H9 (cell line): ENCODE measurements at regions not wholly inside any gene's neighbourhood (a gene's known extent, or its start where the extent isn't known, plus 50 kb on each side); places are given as distances from the start of the nearest gene placed in this dataset.

Source experiments
- DNase-seq: peaks from one replicate; pipeline ENCODE4 v3.0.0-alpha.2; 2017
- H2AFZ ChIP-seq: one replicate; pipeline ENCODE4 v1.6.1; 2013; ENCODE audit warnings: mild to moderate bottlenecking, low read length, control low read depth, moderate library complexity
- H2AK5ac ChIP-seq: 2 replicates; pipeline ENCODE4 v1.6.1; 2013; ENCODE audit warnings: low read length, control low read depth, mixed read lengths; ENCODE audit not compliant: insufficient read length
- H2BK120ac ChIP-seq: one replicate; pipeline ENCODE4 v1.6.1; 2013; ENCODE audit warnings: low read depth, mild to moderate bottlenecking, low read length, control low read depth, inconsistent platforms; ENCODE audit not compliant: poor library complexity, severe bottlenecking
- H2BK12ac ChIP-seq: 2 replicates; pipeline ENCODE4 v1.6.1; 2013; ENCODE audit warnings: low read length, control low read depth, mixed read lengths, low read depth; ENCODE audit not compliant: insufficient read length
- H2BK15ac ChIP-seq: 2 replicates; pipeline ENCODE4 v1.6.1; 2013; ENCODE audit warnings: low read depth, low read length, control low read depth
- H2BK20ac ChIP-seq: one replicate; pipeline ENCODE4 v1.6.1; 2013; ENCODE audit warnings: low read depth, mild to moderate bottlenecking, low read length, control low read depth, inconsistent platforms; ENCODE audit not compliant: poor library complexity, severe bottlenecking
- H2BK5ac ChIP-seq: 2 replicates; pipeline ENCODE4 v1.6.1; 2013; ENCODE audit warnings: low read length, control low read depth, mixed read lengths; ENCODE audit not compliant: insufficient read length
- H3K14ac ChIP-seq: 2 replicates; pipeline ENCODE4 v1.6.1; 2013; ENCODE audit warnings: low read length, control low read depth; ENCODE audit not compliant: insufficient read depth
- H3K18ac ChIP-seq: 2 replicates; pipeline ENCODE4 v1.6.1; 2013; ENCODE audit warnings: low read depth, mild to moderate bottlenecking, mixed read lengths, low read length, control low read depth; ENCODE audit not compliant: insufficient read length
- H3K23ac ChIP-seq: 2 replicates; pipeline ENCODE4 v1.6.1; 2013; ENCODE audit warnings: low read length, control low read depth, mixed read lengths, low read depth; ENCODE audit not compliant: insufficient read length
- H3K23me2 ChIP-seq: 2 replicates; pipeline ENCODE4 v1.6.1; 2013; ENCODE audit warnings: low read depth, mild to moderate bottlenecking, mixed read lengths, low read length, control low read depth; ENCODE audit not compliant: insufficient read length, poor library complexity, severe bottlenecking
- H3K27ac ChIP-seq: 2 replicates; pipeline ENCODE4 v1.5.1; 2013; ENCODE audit warnings: low read length, control low read depth, mixed read lengths, low read depth; ENCODE audit not compliant: insufficient read length
- H3K27me3 ChIP-seq: 2 replicates; pipeline ENCODE4 v1.6.1; 2013; ENCODE audit warnings: low read length, control low read depth, inconsistent platforms; ENCODE audit not compliant: insufficient read depth
- H3K4ac ChIP-seq: 2 replicates; pipeline ENCODE4 v1.6.1; 2013; ENCODE audit warnings: low read depth, mild to moderate bottlenecking, control low read depth, inconsistent platforms, low read length, moderate library complexity
- H3K4me1 ChIP-seq: 2 replicates; pipeline ENCODE4 v1.6.1; 2013; ENCODE audit warnings: low read length, control low read depth, inconsistent platforms; ENCODE audit not compliant: insufficient read depth
- H3K4me2 ChIP-seq: 2 replicates; pipeline ENCODE4 v1.6.1; 2013; ENCODE audit warnings: low read length, control low read depth, mixed read lengths; ENCODE audit not compliant: insufficient read length, insufficient read depth
- H3K56ac ChIP-seq: 2 replicates; pipeline ENCODE4 v1.6.1; 2013; ENCODE audit warnings: low read depth, mild to moderate bottlenecking, mixed read lengths, low read length, control low read depth; ENCODE audit not compliant: insufficient read length
- H3K79me1 ChIP-seq: 2 replicates; pipeline ENCODE4 v1.6.1; 2013; ENCODE audit warnings: low read depth, mild to moderate bottlenecking, moderate library complexity, low read length, control low read depth, inconsistent platforms; ENCODE audit not compliant: insufficient read depth, poor library complexity, severe bottlenecking
- H3K79me2 ChIP-seq: 2 replicates; pipeline ENCODE4 v1.6.1; 2013; ENCODE audit warnings: low read length, control low read depth, inconsistent platforms; ENCODE audit not compliant: insufficient read depth
- H3K9ac ChIP-seq: 2 replicates; pipeline ENCODE4 v1.6.1; 2013; ENCODE audit warnings: low read length, control low read depth, mixed read lengths; ENCODE audit not compliant: insufficient read length; ENCODE audit errors: extremely low read depth
- H3K9me3 ChIP-seq: one replicate; pipeline ENCODE4 v1.6.1; 2013; ENCODE audit warnings: low read depth, low read length, inconsistent platforms; ENCODE audit not compliant: control insufficient read depth
- H3T11ph ChIP-seq: one replicate; pipeline ENCODE4 v1.6.1; 2013; ENCODE audit warnings: mild to moderate bottlenecking, low read length, control low read depth, inconsistent platforms
- H4K20me1 ChIP-seq: one replicate; pipeline ENCODE4 v1.6.1; 2013; ENCODE audit not compliant: control insufficient read depth, insufficient read length, insufficient read depth
- H4K5ac ChIP-seq: 2 replicates; pipeline ENCODE4 v1.6.1; 2013; ENCODE audit warnings: low read depth, mild to moderate bottlenecking, mixed read lengths, low read length, control low read depth; ENCODE audit not compliant: insufficient read length
- H4K8ac ChIP-seq: replicated peaks from 2 replicates; pipeline ENCODE4 v1.6.1; 2013; ENCODE audit warnings: low read length, control low read depth, mixed read lengths, low read depth; ENCODE audit not compliant: insufficient read length
- H4K91ac ChIP-seq: 2 replicates; pipeline ENCODE4 v1.6.1; 2013; ENCODE audit warnings: low read depth, mild to moderate bottlenecking, moderate library complexity, mixed read lengths, low read length, control low read depth; ENCODE audit not compliant: insufficient read length
- H3K27ac Mint-ChIP-seq, 3 experiments: 2 replicates in 2 of 3; 3 replicates in 1 of 3; pipeline ENCODE4 v1.8.0; 2020 to 2021; ENCODE audit warnings: mixed read lengths in 3 of 3, mild to moderate bottlenecking in 1 of 3, moderate library complexity in 1 of 3
- H3K27me3 Mint-ChIP-seq: 2 replicates; pipeline ENCODE4 v1.8.0; 2021; ENCODE audit warnings: low read depth, mild to moderate bottlenecking, moderate library complexity, mixed read lengths
- H3K36me3 Mint-ChIP-seq, 3 experiments: 2 replicates in 2 of 3; 3 replicates in 1 of 3; pipeline ENCODE4 v1.8.0; 2020 to 2021; ENCODE audit warnings: low read depth in 3 of 3, mixed read lengths in 3 of 3; ENCODE audit not compliant: insufficient read depth in 1 of 3
- H3K4me1 Mint-ChIP-seq, 2 experiments: 2 replicates each; pipeline ENCODE4 v1.8.0; 2020; ENCODE audit warnings: mixed read lengths in 2 of 2
- H3K4me3 Mint-ChIP-seq, 2 experiments: 2 replicates in 1 of 2; 3 replicates in 1 of 2; pipeline ENCODE4 v1.8.0; 2020 to 2021; ENCODE audit warnings: mild to moderate bottlenecking in 2 of 2, mixed read lengths in 2 of 2, moderate library complexity in 1 of 2
- H3K9me3 Mint-ChIP-seq, 2 experiments: 2 replicates in 1 of 2; 3 replicates in 1 of 2; pipeline ENCODE4 v1.8.0; 2020; ENCODE audit warnings: mild to moderate bottlenecking in 2 of 2, mixed read lengths in 2 of 2, moderate library complexity in 1 of 2
- WGBS: extraction: QIAGEN DNeasy Blood & Tissue Kit; methylation state at CpG from one replicate; pipeline ENCODE4 v1.1.7; 2013; ENCODE audit warnings: missing lambda C conversion rate, low lambda C conversion rate, mixed read lengths; ENCODE audit not compliant: insufficient read length; ENCODE audit errors: extremely low coverage; 5-methylcytosine and 5-hydroxymethylcytosine counted together
- TF ChIP-seq, protein P1 (sequence below): fragments of 200-600 bp; sonication (generic); conservative IDR thresholded peaks from 3 replicates; pipeline ENCODE4 v1.8.0; 2021; ENCODE audit warnings: antibody characterized with exemption, mild to moderate bottlenecking

DNA sequence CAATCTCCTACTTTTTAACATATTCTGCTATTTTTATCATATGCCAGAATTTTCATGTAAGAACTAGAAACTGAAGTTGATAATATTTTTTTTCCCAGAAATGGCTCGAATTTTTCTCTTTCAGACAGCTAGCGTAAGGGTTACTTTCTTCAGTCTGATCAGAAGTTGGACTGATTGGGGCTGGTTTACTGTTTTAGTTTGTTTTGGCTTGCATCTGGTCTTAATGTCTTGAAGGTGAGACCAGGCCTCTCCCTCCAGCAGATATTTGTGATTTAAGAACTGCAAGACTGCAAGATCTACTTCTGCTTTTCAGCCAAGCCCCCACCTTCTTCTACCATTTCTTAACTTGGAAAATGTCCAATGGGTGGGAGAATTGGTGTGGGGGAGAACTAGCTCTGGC lies 266.4 kb downstream of the HAPSTR1 start:
- Mint-ChIP-seq H3K4me3 (no peak overlapping the region), H3K36me3 (peaks cover 7 to 28% (median 13%) of the 10 kb centered on the region in 3 experiments; a peak in 6 of 7 replicates), H3K27me3 (no peaks in the 10 kb centered on the region), H3K4me1 (no peaks in the 10 kb centered on the region), H3K9me3 (peaks cover 29 to 35% of the 10 kb centered on the region in 2 experiments), H3K27ac (no peak overlapping the region)
- Histone ChIP-seq H3K4me1 (no peaks in the 10 kb centered on the region), H2BK12ac (no peak overlapping the region), H3K56ac (no peak overlapping the region), H2AFZ (no peak overlapping the region), H4K5ac (no peak overlapping the region), H3K27ac (no peak overlapping the region), H3T11ph (no peak overlapping the region), H4K20me1 (no peaks in the 10 kb centered on the region), H3K4ac (no peak overlapping the region), H2BK5ac (no peak overlapping the region), H2AK5ac (no peak overlapping the region), H2BK15ac (no peak overlapping the region), H4K8ac (no peak overlapping the region), H3K27me3 (no peaks in the 10 kb centered on the region), H3K14ac (no peak overlapping the region), H4K91ac (no peak overlapping the region), H3K23ac (no peak overlapping the region), H2BK20ac (no peak overlapping the region), H3K4me2 (no peak overlapping the region), H3K9me3 (no peaks in the 10 kb centered on the region), H3K18ac (no peak overlapping the region), H3K23me2 (no peaks in the 10 kb centered on the region), H2BK120ac (no peak overlapping the region), H3K9ac (no peak overlapping the region), H3K79me1 (no peaks in the 10 kb centered on the region), H3K79me2 (no peaks in the 10 kb centered on the region)
- TF ChIP-seq, protein P1, sequence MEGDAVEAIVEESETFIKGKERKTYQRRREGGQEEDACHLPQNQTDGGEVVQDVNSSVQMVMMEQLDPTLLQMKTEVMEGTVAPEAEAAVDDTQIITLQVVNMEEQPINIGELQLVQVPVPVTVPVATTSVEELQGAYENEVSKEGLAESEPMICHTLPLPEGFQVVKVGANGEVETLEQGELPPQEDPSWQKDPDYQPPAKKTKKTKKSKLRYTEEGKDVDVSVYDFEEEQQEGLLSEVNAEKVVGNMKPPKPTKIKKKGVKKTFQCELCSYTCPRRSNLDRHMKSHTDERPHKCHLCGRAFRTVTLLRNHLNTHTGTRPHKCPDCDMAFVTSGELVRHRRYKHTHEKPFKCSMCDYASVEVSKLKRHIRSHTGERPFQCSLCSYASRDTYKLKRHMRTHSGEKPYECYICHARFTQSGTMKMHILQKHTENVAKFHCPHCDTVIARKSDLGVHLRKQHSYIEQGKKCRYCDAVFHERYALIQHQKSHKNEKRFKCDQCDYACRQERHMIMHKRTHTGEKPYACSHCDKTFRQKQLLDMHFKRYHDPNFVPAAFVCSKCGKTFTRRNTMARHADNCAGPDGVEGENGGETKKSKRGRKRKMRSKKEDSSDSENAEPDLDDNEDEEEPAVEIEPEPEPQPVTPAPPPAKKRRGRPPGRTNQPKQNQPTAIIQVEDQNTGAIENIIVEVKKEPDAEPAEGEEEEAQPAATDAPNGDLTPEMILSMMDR, result no peak
- WGBS, result no CpG with 5 or more reads among the region's 2 CpGs
- no peak for DNase-seq
